ENCODE measurements at regions not wholly inside any gene's neighbourhood (a gene's known extent, or its start where the extent isn't known, plus 50 kb on each side); places are given as distances from the start of the nearest gene placed in this dataset.

GRCh38 chr6:11386726-11387125 lies 150.8 kb upstream of the TMEM170B start:
- peaks cover 30% of the 10 kb centered on the region for H3K4me1 ChIP-seq (ENCODE audit: control insufficient read depth, insufficient read depth, low read length)
- ChIA-PET CTCF (interaction anchor here (0.9 to 11.1 kb wide), 4 partner anchors 21 to 109 kb away, joined by 3 to 72 read pairs (median 38); no protein-coding TSS in a partner anchor), SMC1A (ENCODE audit: uncharacterized antibody, unreplicated experiment) (interaction anchor here (0.9 to 13.0 kb wide), 12 partner anchors 7 to 189 kb away, joined by 4 to 275 read pairs (median 111); no protein-coding TSS in a partner anchor), POLR2A (interaction anchor here (0.9 to 8.0 kb wide), 4 partner anchors 13 to 108 kb away, joined by 3 to 91 read pairs (median 50); no protein-coding TSS in a partner anchor), RAD21 (ENCODE audit: unreplicated experiment) (interaction anchor here (0.8 to 10.9 kb wide), 10 partner anchors 13 to 109 kb away, joined by 3 to 384 read pairs (median 84); no protein-coding TSS in a partner anchor)
- H3K79me2 ChIP-seq (ENCODE audit: control insufficient read depth, insufficient read depth, low read length), result peaks cover 6% of the 10 kb centered on the region
- peaks cover 2% of the 10 kb centered on the region; the same call in 2 of the 3 replicates for H3K9me3 ChIP-seq (replicated peaks; ENCODE audit: control insufficient read depth, insufficient read depth, low read length)
- DNase-seq (ENCODE audit: low read depth, low spot score) (no peak), ATAC-seq (no peak), FAIRE-seq (no peak)
- BruUV-seq (replicated peaks), result no TSS peak
- no peaks in the 10 kb centered on the region for H3K27me3 ChIP-seq (replicated peaks in 1 of 2; ENCODE audit: control insufficient read depth in 2 of 2, insufficient read depth in 2 of 2, low read length in 1 of 2)
- no peak overlapping the region for H2AFZ ChIP-seq (ENCODE audit: control insufficient read depth, low read depth, low read length)
- H4K20me1 ChIP-seq (ENCODE audit: control insufficient read depth, insufficient read depth), result no peaks in the 10 kb centered on the region
- TF ChIP-seq IKZF1 (conservative IDR thresholded peaks at IDR 0.05), result peak; percentile 22; the same call in 1 of the 2 replicates
- 0 out of 2 replicates have a peak, but pooled peaks have one; percentile 14 for TF ChIP-seq PAX8 (IDR thresholded peaks at IDR 0.05)
- no peak for TF ChIP-seq HDAC2 (IDR thresholded peaks at IDR 0.05)
- TF ChIP-seq IKZF2 (IDR thresholded peaks at IDR 0.05), result 0 out of 4 replicates have a peak, but pooled peaks of 1 of the 2 experiments have one; percentile 26
- TF ChIP-seq GABPA (IDR thresholded peaks at IDR 0.05; ENCODE audit: low read depth), result peak; percentile 9; the same call in 1 of the 2 replicates
- in situ Hi-C loops (cut with MboI), result no loop called here
- peak overlapping the region; percentile 2; the same call in 1 of the 2 replicates for H3K4me3 ChIP-seq
- peak overlapping the region; percentile 74 for H3K27ac ChIP-seq (ENCODE audit: control insufficient read depth, insufficient read depth)
- peak overlapping the region; percentile 81 for H3K4me2 ChIP-seq (ENCODE audit: control insufficient read depth, insufficient read depth)
- no peaks in the 10 kb centered on the region for H3K36me3 ChIP-seq (ENCODE audit: control insufficient read depth in 2 of 2, insufficient read depth in 2 of 2, low read length in 1 of 2)
- WGBS (ENCODE audit: insufficient coverage, insufficient replicate concordance, low lambda C conversion rate, missing lambda C conversion rate), result 52% methylated on average over 2 of the region's 2 CpGs
- intact Hi-C loops (cut with micrococcal nuclease; ENCODE audit: unreplicated experiment), result loop anchor here (1.0 to 2.0 kb wide), 3 partner anchors 73 to 214 kb away; no protein-coding TSS in a partner anchor
- H3K9ac ChIP-seq (ENCODE audit: control insufficient read depth, insufficient read depth, low read length), result peak overlapping the region; percentile 39

GRCh38 chr6:11386323-11386722 lies 151.2 kb upstream of the TMEM170B start:
- no TSS peak for BruUV-seq (replicated peaks)
- intact Hi-C loops (cut with micrococcal nuclease; ENCODE audit: unreplicated experiment), result loop anchor here (1.0 to 2.0 kb wide), 3 partner anchors 73 to 214 kb away; no protein-coding TSS in a partner anchor
- Histone ChIP-seq H3K79me2 (ENCODE audit: control insufficient read depth, insufficient read depth, low read length) (peaks cover 10% of the 10 kb centered on the region), H3K9me3 (replicated peaks; ENCODE audit: control insufficient read depth, insufficient read depth, low read length) (peaks cover 2% of the 10 kb centered on the region; the same call in 2 of the 3 replicates), H4K20me1 (ENCODE audit: control insufficient read depth, insufficient read depth) (no peaks in the 10 kb centered on the region), H3K4me2 (ENCODE audit: control insufficient read depth, insufficient read depth) (peak overlapping the region; percentile 81), H3K27me3 (replicated peaks in 1 of 2; ENCODE audit: control insufficient read depth in 2 of 2, insufficient read depth in 2 of 2, low read length in 1 of 2) (no peaks in the 10 kb centered on the region), H3K36me3 (ENCODE audit: control insufficient read depth in 2 of 2, insufficient read depth in 2 of 2, low read length in 1 of 2) (no peaks in the 10 kb centered on the region), H3K27ac (ENCODE audit: control insufficient read depth, insufficient read depth) (peak overlapping the region; percentile 74), H3K4me3 (peak overlapping the region; percentile 2; the same call in 1 of the 2 replicates), H3K4me1 (ENCODE audit: control insufficient read depth, insufficient read depth, low read length) (peaks cover 30% of the 10 kb centered on the region), H3K9ac (ENCODE audit: control insufficient read depth, insufficient read depth, low read length) (peak overlapping the region; percentile 39), H2AFZ (ENCODE audit: control insufficient read depth, low read depth, low read length) (no peak overlapping the region)
- SMC1A ChIA-PET (ENCODE audit: uncharacterized antibody, unreplicated experiment), result interaction anchor here (0.9 to 13.0 kb wide), 13 partner anchors 8 to 189 kb away, joined by 4 to 275 read pairs (median 110); no protein-coding TSS in a partner anchor
- DNase-seq (ENCODE audit: low read depth, low spot score), result peak; percentile 88
- ATAC-seq, result peak; percentile 74
- in situ Hi-C loops (cut with MboI), result no loop called here
- RAD21 ChIA-PET (ENCODE audit: unreplicated experiment), result interaction anchor here (0.8 to 10.9 kb wide), 13 partner anchors 8 to 109 kb away, joined by 3 to 384 read pairs (median 82); no protein-coding TSS in a partner anchor
- FAIRE-seq, result peak; percentile 75
- POLR2A ChIA-PET, result interaction anchor here (0.9 to 8.0 kb wide), 5 partner anchors 13 to 108 kb away, joined by 3 to 91 read pairs (median 19); no protein-coding TSS in a partner anchor
- 7% methylated on average over 4 of the region's 4 CpGs for WGBS (ENCODE audit: insufficient coverage, insufficient replicate concordance, low lambda C conversion rate, missing lambda C conversion rate)
- CTCF ChIA-PET, result interaction anchor here (0.9 to 11.1 kb wide), 7 partner anchors 20 to 214 kb away, joined by 3 to 78 read pairs (median 6); no protein-coding TSS in a partner anchor
- peak; percentile 88; the same call in 1 of the 2 replicates for TF ChIP-seq PAX5 (IDR thresholded peaks at IDR 0.05; ENCODE audit: borderline replicate concordance, low read depth, low read length)
- no peak; the same call in 1 of the 2 replicates for TF ChIP-seq BACH1 (IDR thresholded peaks at IDR 0.05; ENCODE audit: borderline replicate concordance)
- TF ChIP-seq ZBTB4 (CRISPR knock-in tag; IDR thresholded peaks at IDR 0.05), result no peak
- TF ChIP-seq ZNF217 (IDR thresholded peaks at IDR 0.05), result 0 out of 2 replicates have a peak, but pooled peaks have one; percentile 11

Data from GM12878 (cell line).